Activated T-cell treated with anti-CD3 and anti-CD28 coated beads, Interleukin-2, amount 50 U/mL, for 4 hours (primary cell): ENCODE measurements at regions not wholly inside any gene's neighbourhood (a gene's known extent, or its start where the extent isn't known, plus 50 kb on each side); places are given as distances from the start of the nearest gene placed in this dataset.

ENCODE experiments used
- ATAC-seq, 2 donors: fragments of 200-7000 bp; cut with Tn5 transposase; one replicate each; pipeline ENCODE4 v1.10.0; 2021
- DNase-seq: peaks from one replicate; pipeline ENCODE4 v3.0.0-alpha.2; 2020
- H3K27me3 Mint-ChIP-seq: one replicate; pipeline ENCODE4 v1.8.0; 2021; ENCODE audit warnings: low read depth, mixed read lengths
- H3K36me3 Mint-ChIP-seq: one replicate; pipeline ENCODE4 v1.8.0; 2022; ENCODE audit warnings: mixed read lengths; ENCODE audit not compliant: insufficient read depth
- H3K4me1 Mint-ChIP-seq: one replicate; pipeline ENCODE4 v1.8.0; 2021; ENCODE audit warnings: low read depth, mixed read lengths
- H3K4me3 Mint-ChIP-seq: one replicate; pipeline ENCODE4 v1.8.0; 2021; ENCODE audit warnings: mild to moderate bottlenecking, moderate library complexity, mixed read lengths
- H3K9me3 Mint-ChIP-seq: one replicate; pipeline ENCODE4 v1.8.0; 2021; ENCODE audit warnings: mixed read lengths

- Mint-ChIP-seq H3K4me1 (no peaks in the 10 kb centered on the region), H3K27me3 (no peaks in the 10 kb centered on the region), H3K4me3 (no peak overlapping the region), H3K36me3 (no peaks in the 10 kb centered on the region), H3K9me3 (no peaks in the 10 kb centered on the region)
- no peak for ATAC-seq
- no peak for DNase-seq
Observed at GRCh38 chr7:115707258-115708012, 323.1 kb downstream of the TFEC start.

GRCh38 chr7:115704884-115705283 is 325.7 kb downstream of the TFEC start:
- Mint-ChIP-seq H3K4me1 (no peaks in the 10 kb centered on the region), H3K9me3 (no peaks in the 10 kb centered on the region), H3K27me3 (no peaks in the 10 kb centered on the region), H3K36me3 (no peaks in the 10 kb centered on the region), H3K4me3 (no peak overlapping the region)
- DNase-seq (no peak), ATAC-seq (no peak)

GRCh38 chr7:115701141-115701540 is 329.4 kb downstream of the TFEC start:
- Mint-ChIP-seq H3K36me3 (no peaks in the 10 kb centered on the region), H3K4me1 (no peaks in the 10 kb centered on the region), H3K9me3 (no peaks in the 10 kb centered on the region), H3K27me3 (no peaks in the 10 kb centered on the region), H3K4me3 (no peak overlapping the region)
- DNase-seq (no peak), ATAC-seq (no peak)

- Mint-ChIP-seq H3K36me3 (no peaks in the 10 kb centered on the region), H3K9me3 (no peaks in the 10 kb centered on the region), H3K4me1 (peaks cover 2% of the 10 kb centered on the region), H3K4me3 (no peak overlapping the region), H3K27me3 (no peaks in the 10 kb centered on the region)
- ATAC-seq (no peak), DNase-seq (no peak)
Observed at GRCh38 chr7:115694424-115694823, 336.1 kb downstream of the TFEC start.

- Mint-ChIP-seq H3K4me1 (peaks cover 2% of the 10 kb centered on the region), H3K36me3 (no peaks in the 10 kb centered on the region), H3K27me3 (no peaks in the 10 kb centered on the region), H3K4me3 (no peak overlapping the region), H3K9me3 (no peaks in the 10 kb centered on the region)
- ATAC-seq, result no peak
- no peak for DNase-seq
Observed at GRCh38 chr7:115693779-115694178, 336.8 kb downstream of the TFEC start.

GRCh38 chr7:115689941-115690340 is 340.6 kb downstream of the TFEC start:
- H3K4me1 Mint-ChIP-seq, result peaks cover 2% of the 10 kb centered on the region
- no peaks in the 10 kb centered on the region for H3K9me3 Mint-ChIP-seq
- H3K27me3 Mint-ChIP-seq, result no peaks in the 10 kb centered on the region
- no peaks in the 10 kb centered on the region for H3K36me3 Mint-ChIP-seq
- DNase-seq, result no peak
- ATAC-seq, result no peak
- H3K4me3 Mint-ChIP-seq, result no peak overlapping the region

GRCh38 chr7:115683093-115683492 is 347.5 kb downstream of the TFEC start:
- no peaks in the 10 kb centered on the region for H3K36me3 Mint-ChIP-seq
- no peak for DNase-seq

GRCh38 chr7:115682507-115682906 is 348.1 kb downstream of the TFEC start:
- DNase-seq, result no peak
- Mint-ChIP-seq H3K4me1 (no peaks in the 10 kb centered on the region), H3K36me3 (no peaks in the 10 kb centered on the region), H3K27me3 (no peaks in the 10 kb centered on the region), H3K4me3 (no peak overlapping the region), H3K9me3 (no peaks in the 10 kb centered on the region)
- ATAC-seq, result no peak

More at GRCh38 chr7:115683093-115683492, 347.5 kb downstream of the TFEC start:
- no peaks in the 10 kb centered on the region for H3K4me1 Mint-ChIP-seq
- H3K9me3 Mint-ChIP-seq, result no peaks in the 10 kb centered on the region
- no peaks in the 10 kb centered on the region for H3K27me3 Mint-ChIP-seq
- no peak for ATAC-seq
- H3K4me3 Mint-ChIP-seq, result no peak overlapping the region

GRCh38 chr7:115680921-115681320 is 349.6 kb downstream of the TFEC start:
- Mint-ChIP-seq H3K27me3 (no peaks in the 10 kb centered on the region), H3K9me3 (no peaks in the 10 kb centered on the region), H3K4me1 (no peaks in the 10 kb centered on the region), H3K4me3 (no peak overlapping the region), H3K36me3 (no peaks in the 10 kb centered on the region)
- DNase-seq (no peak), ATAC-seq (no peak)

GRCh38 chr7:115679976-115680375 is 350.6 kb downstream of the TFEC start:
- no peaks in the 10 kb centered on the region for H3K27me3 Mint-ChIP-seq
- no peaks in the 10 kb centered on the region for H3K4me1 Mint-ChIP-seq
- ATAC-seq, result no peak
- no peaks in the 10 kb centered on the region for H3K9me3 Mint-ChIP-seq
- no peak overlapping the region for H3K4me3 Mint-ChIP-seq
- H3K36me3 Mint-ChIP-seq, result no peaks in the 10 kb centered on the region
- no peak for DNase-seq

- no peaks in the 10 kb centered on the region for H3K9me3 Mint-ChIP-seq
- ATAC-seq, result no peak
- H3K27me3 Mint-ChIP-seq, result no peaks in the 10 kb centered on the region
- no peak for DNase-seq
- no peaks in the 10 kb centered on the region for H3K36me3 Mint-ChIP-seq
- H3K4me3 Mint-ChIP-seq, result no peak overlapping the region
- no peaks in the 10 kb centered on the region for H3K4me1 Mint-ChIP-seq
Observed at GRCh38 chr7:115679423-115679822, 351.1 kb downstream of the TFEC start.

- Mint-ChIP-seq H3K4me1 (no peaks in the 10 kb centered on the region), H3K36me3 (no peaks in the 10 kb centered on the region), H3K27me3 (no peaks in the 10 kb centered on the region), H3K4me3 (no peak overlapping the region), H3K9me3 (no peaks in the 10 kb centered on the region)
- ATAC-seq, result no peak
- DNase-seq, result no peak
Observed at GRCh38 chr7:115678086-115678982, 352.2 kb downstream of the TFEC start.

GRCh38 chr7:115676707-115677106 is 353.9 kb downstream of the TFEC start:
- DNase-seq, result no peak
- H3K9me3 Mint-ChIP-seq, result no peaks in the 10 kb centered on the region
- no peak overlapping the region for H3K4me3 Mint-ChIP-seq
- H3K27me3 Mint-ChIP-seq, result no peaks in the 10 kb centered on the region
- no peaks in the 10 kb centered on the region for H3K36me3 Mint-ChIP-seq
- no peak for ATAC-seq
- no peaks in the 10 kb centered on the region for H3K4me1 Mint-ChIP-seq

GRCh38 chr7:115676080-115676479 is 354.5 kb downstream of the TFEC start:
- Mint-ChIP-seq H3K36me3 (no peaks in the 10 kb centered on the region), H3K4me1 (no peaks in the 10 kb centered on the region), H3K27me3 (no peaks in the 10 kb centered on the region), H3K4me3 (no peak overlapping the region), H3K9me3 (no peaks in the 10 kb centered on the region)
- DNase-seq (no peak), ATAC-seq (no peak)

GRCh38 chr7:115674467-115675024 is 356.0 kb downstream of the TFEC start:
- ATAC-seq (no peak), DNase-seq (no peak)
- Mint-ChIP-seq H3K27me3 (no peaks in the 10 kb centered on the region), H3K36me3 (no peaks in the 10 kb centered on the region), H3K4me1 (no peaks in the 10 kb centered on the region), H3K4me3 (no peak overlapping the region), H3K9me3 (no peaks in the 10 kb centered on the region)
